Caco-2 (cell line): ENCODE measurements at regions not wholly inside any gene's neighbourhood (a gene's known extent, or its start where the extent isn't known, plus 50 kb on each side); places are given as distances from the start of the nearest gene placed in this dataset.

Source experiments
- BruUV-seq: library from RNA; stranded (reverse); fragments of 400-500 nt; replicated peaks from 2 replicates; lab custom pipeline; 2021; lab: Mats Ljungman, UMichigan
- CTCF ChIA-PET: fragments of 300-600 bp; sonication (Branson Sonifier 250); formaldehyde crosslinking; loops from one replicate; lab custom pipeline; 2022; ENCODE audit warnings: antibody characterized with exemption; lab: Charles Lee
- POLR2A ChIA-PET: fragments of 300-600 bp; sonication (Branson Sonifier 250); formaldehyde crosslinking; loops from one replicate; lab custom pipeline; 2022; ENCODE audit warnings: antibody characterized with exemption; lab: Charles Lee
- DNase-seq, 2 experiments: peaks; one replicate each; pipeline versions ENCODE4 v3.0.0 to v3.0.0-alpha.2; 2020 to 2022
- H3K27me3 ChIP-seq: replicated peaks from 2 replicates; pipeline ENCODE4 v1.6.0; 2011; ENCODE audit warnings: low read length; ENCODE audit not compliant: control insufficient read depth, insufficient read depth
- H3K36me3 ChIP-seq: 2 replicates; pipeline ENCODE4 v1.5.1; 2011; ENCODE audit warnings: low read length; ENCODE audit not compliant: control insufficient read depth, insufficient read depth
- H3K4me1 ChIP-seq: fragments of 250-450 bp; sonication (Bioruptor Pico); 2 replicates; pipeline ENCODE4 v1.5.1; 2020; ENCODE audit warnings: mild to moderate bottlenecking
- H3K4me3 ChIP-seq: 2 replicates; pipeline ENCODE4 v1.5.1; 2011; ENCODE audit warnings: low read depth, mild to moderate bottlenecking, control low read depth, low read length
- H3K9me3 ChIP-seq: fragments of 250-450 bp; sonication (Bioruptor Pico); 2 replicates; pipeline ENCODE4 v1.5.1; 2020; ENCODE audit warnings: mild to moderate bottlenecking, moderate library complexity
- H3K27ac Mint-ChIP-seq: one replicate; pipeline ENCODE4 v1.8.0; 2022; ENCODE audit warnings: mixed read lengths; ENCODE audit not compliant: unreplicated experiment
- H3K27me3 Mint-ChIP-seq: one replicate; pipeline ENCODE4 v1.8.0; 2022; ENCODE audit warnings: mixed read lengths; ENCODE audit not compliant: insufficient read depth, unreplicated experiment
- H3K36me3 Mint-ChIP-seq: one replicate; pipeline ENCODE4 v1.8.0; 2022; ENCODE audit warnings: mild to moderate bottlenecking, mixed read lengths; ENCODE audit not compliant: insufficient read depth, unreplicated experiment
- H3K4me1 Mint-ChIP-seq: one replicate; pipeline ENCODE4 v1.8.0; 2022; ENCODE audit warnings: low read depth, mixed read lengths; ENCODE audit not compliant: unreplicated experiment
- H3K4me3 Mint-ChIP-seq: one replicate; pipeline ENCODE4 v1.8.0; 2022; ENCODE audit warnings: mild to moderate bottlenecking, moderate library complexity, mixed read lengths; ENCODE audit not compliant: unreplicated experiment
- H3K9me3 Mint-ChIP-seq: one replicate; pipeline ENCODE4 v1.8.0; 2022; ENCODE audit warnings: mixed read lengths; ENCODE audit not compliant: unreplicated experiment
- CTCF ChIP-seq, 2 experiments: fragments of 200-600 bp in 1 of 2; IDR thresholded peaks; 1 replicate in 1 of 2; 2 replicates in 1 of 2; pipeline versions ENCODE4 v1.5.1 to v1.8.0; 2011 to 2022; ENCODE audit warnings: antibody characterized with exemption in 1 of 2, control low read depth in 1 of 2, inconsistent platforms in 1 of 2, low read depth in 1 of 2, low read length in 1 of 2, mild to moderate bottlenecking in 1 of 2, moderate library complexity in 1 of 2; ENCODE audit not compliant: insufficient read depth in 1 of 2, severe bottlenecking in 1 of 2, unreplicated experiment in 1 of 2
- intact Hi-C: fragments of 100-400 bp; cut with micrococcal nuclease; formaldehyde crosslinking; loops from one replicate; pipeline ENCODE4 v1.10.0; 2022; ENCODE audit not compliant: unreplicated experiment

- ChIA-PET CTCF (no interaction called here), POLR2A (no interaction called here)
- intact Hi-C loops: no loop called here
- Mint-ChIP-seq H3K36me3 (no peaks in the 10 kb centered on the region), H3K4me1 (no peaks in the 10 kb centered on the region), H3K27me3 (peaks cover 13% of the 10 kb centered on the region), H3K27ac (no peak overlapping the region), H3K9me3 (peaks cover 33% of the 10 kb centered on the region), H3K4me3 (no peak overlapping the region)
- no peaks in the 10 kb centered on the region for H3K36me3 ChIP-seq
- H3K4me1 ChIP-seq: no peaks in the 10 kb centered on the region
- DNase-seq: no peak
- no peak for TF ChIP-seq CTCF (IDR thresholded peaks at IDR 0.05; ENCODE audit: insufficient read depth in 1 of 2, low read depth in 1 of 2, low read length in 1 of 2, severe bottlenecking in 1 of 2, unreplicated experiment in 1 of 2)
- H3K9me3 ChIP-seq: peaks cover 5% of the 10 kb centered on the region; the same call in 1 of the 2 replicates
- H3K27me3 ChIP-seq: no peaks in the 10 kb centered on the region
- no TSS peak for BruUV-seq
- H3K4me3 ChIP-seq: no peak overlapping the region
Observed at GRCh38 chr19:31560086-31561060, 211.1 kb upstream of the TSHZ3 start.

- DNase-seq: no peak
- POLR2A ChIA-PET: no interaction called here
- H3K27me3 ChIP-seq: no peaks in the 10 kb centered on the region
Observed at GRCh38 chr19:31562966-31563612, 213.9 kb upstream of the TSHZ3 start.

More at GRCh38 chr19:31562966-31563612, 213.9 kb upstream of the TSHZ3 start:
- Mint-ChIP-seq H3K4me1 (no peaks in the 10 kb centered on the region), H3K27ac (no peak overlapping the region), H3K9me3 (peaks cover 27% of the 10 kb centered on the region), H3K4me3 (no peak overlapping the region), H3K36me3 (no peaks in the 10 kb centered on the region), H3K27me3 (peaks cover 13% of the 10 kb centered on the region)
- Histone ChIP-seq H3K4me1 (no peaks in the 10 kb centered on the region), H3K9me3 (peaks cover 5% of the 10 kb centered on the region; the same call in 1 of the 2 replicates), H3K36me3 (no peaks in the 10 kb centered on the region), H3K4me3 (no peak overlapping the region)
- intact Hi-C loops: no loop called here
- BruUV-seq: no TSS peak
- TF ChIP-seq CTCF (IDR thresholded peaks at IDR 0.05; ENCODE audit: insufficient read depth in 1 of 2, low read depth in 1 of 2, low read length in 1 of 2, severe bottlenecking in 1 of 2, unreplicated experiment in 1 of 2): no peak
- CTCF ChIA-PET: no interaction called here
